ENCODE measurements at regions not wholly inside any gene's neighbourhood (a gene's known extent, or its start where the extent isn't known, plus 50 kb on each side); places are given as distances from the start of the nearest gene placed in this dataset.

GRCh38 chr2:42864222-42864621, 71.8 kb upstream of the HAAO start:
- DNase-seq (ENCODE audit: low spot score): no peak
- TF ChIP-seq EZH2 (IDR thresholded peaks at IDR 0.05; ENCODE audit: borderline replicate concordance, low read depth, low read length, poor library complexity, severe bottlenecking) (no peak), CTCF (conservative IDR thresholded peaks at IDR 0.05; ENCODE audit: low read depth, low read length) (no peak)
- Histone ChIP-seq H3K36me3 (ENCODE audit: insufficient read depth, low read length, poor library complexity, severe bottlenecking) (no peaks in the 10 kb centered on the region), H3K4me1 (ENCODE audit: insufficient read depth, low read length, poor library complexity, severe bottlenecking) (no peaks in the 10 kb centered on the region), H3K9me3 (ENCODE audit: low read depth, low read length, poor library complexity, severe bottlenecking) (peaks cover 9% of the 10 kb centered on the region), H3K4me3 (ENCODE audit: low read depth, low read length, poor library complexity, severe bottlenecking) (no peak overlapping the region), H3K27ac (ENCODE audit: low read depth, low read length, poor library complexity, severe bottlenecking) (no peak overlapping the region), H3K27me3 (replicated peaks; ENCODE audit: insufficient read depth, low read depth, low read length, poor library complexity) (no peaks in the 10 kb centered on the region)
- no TSS peak for BruUV-seq (replicated peaks)
- CTCF ChIA-PET: no interaction called here
- POLR2A ChIA-PET (ENCODE audit: low non-redundant PET): interaction anchor here (0.6 kb wide), 1 partner anchor 1789 kb away, joined by 3 read pairs; no protein-coding TSS in a partner anchor
- intact Hi-C loops (cut with micrococcal nuclease; ENCODE audit: unreplicated experiment): no loop called here

- POLR2A ChIA-PET (ENCODE audit: low non-redundant PET): interaction anchor here (0.6 kb wide), 1 partner anchor 1789 kb away, joined by 3 read pairs; no protein-coding TSS in a partner anchor
- no peaks in the 10 kb centered on the region for H3K27me3 ChIP-seq (replicated peaks; ENCODE audit: insufficient read depth, low read depth, low read length, poor library complexity)
- intact Hi-C loops (cut with micrococcal nuclease; ENCODE audit: unreplicated experiment): no loop called here
- H3K36me3 ChIP-seq (ENCODE audit: insufficient read depth, low read length, poor library complexity, severe bottlenecking): no peaks in the 10 kb centered on the region
- H3K4me1 ChIP-seq (ENCODE audit: insufficient read depth, low read length, poor library complexity, severe bottlenecking): no peaks in the 10 kb centered on the region
- BruUV-seq (replicated peaks): no TSS peak
- no peak overlapping the region for H3K4me3 ChIP-seq (ENCODE audit: low read depth, low read length, poor library complexity, severe bottlenecking)
- no peak for TF ChIP-seq EZH2 (IDR thresholded peaks at IDR 0.05; ENCODE audit: borderline replicate concordance, low read depth, low read length, poor library complexity, severe bottlenecking)
- TF ChIP-seq CTCF (conservative IDR thresholded peaks at IDR 0.05; ENCODE audit: low read depth, low read length): no peak
- no peak overlapping the region for H3K27ac ChIP-seq (ENCODE audit: low read depth, low read length, poor library complexity, severe bottlenecking)
- CTCF ChIA-PET: no interaction called here
- peaks cover 4% of the 10 kb centered on the region for H3K9me3 ChIP-seq (ENCODE audit: low read depth, low read length, poor library complexity, severe bottlenecking)
- DNase-seq (ENCODE audit: low spot score): no peak
Observed at GRCh38 chr2:42863751-42864150, 71.4 kb upstream of the HAAO start.

GRCh38 chr2:42863320-42863719, 70.9 kb upstream of the HAAO start:
- Histone ChIP-seq H3K4me3 (ENCODE audit: low read depth, low read length, poor library complexity, severe bottlenecking) (no peak overlapping the region), H3K4me1 (ENCODE audit: insufficient read depth, low read length, poor library complexity, severe bottlenecking) (no peaks in the 10 kb centered on the region), H3K36me3 (ENCODE audit: insufficient read depth, low read length, poor library complexity, severe bottlenecking) (no peaks in the 10 kb centered on the region), H3K27me3 (replicated peaks; ENCODE audit: insufficient read depth, low read depth, low read length, poor library complexity) (no peaks in the 10 kb centered on the region), H3K9me3 (ENCODE audit: low read depth, low read length, poor library complexity, severe bottlenecking) (no peaks in the 10 kb centered on the region), H3K27ac (ENCODE audit: low read depth, low read length, poor library complexity, severe bottlenecking) (no peak overlapping the region)
- no TSS peak for BruUV-seq (replicated peaks)
- DNase-seq (ENCODE audit: low spot score): no peak
- intact Hi-C loops (cut with micrococcal nuclease; ENCODE audit: unreplicated experiment): no loop called here
- ChIA-PET CTCF (no interaction called here), POLR2A (ENCODE audit: low non-redundant PET) (interaction anchor here (0.6 kb wide), 1 partner anchor 1790 kb away, joined by 3 read pairs; no protein-coding TSS in a partner anchor)
- no peak for TF ChIP-seq CTCF (conservative IDR thresholded peaks at IDR 0.05; ENCODE audit: low read depth, low read length)
- TF ChIP-seq EZH2 (IDR thresholded peaks at IDR 0.05; ENCODE audit: borderline replicate concordance, low read depth, low read length, poor library complexity, severe bottlenecking): no peak
